ENCODE measurements at regions not wholly inside any gene's neighbourhood (a gene's known extent, or its start where the extent isn't known, plus 50 kb on each side); places are given as distances from the start of the nearest gene placed in this dataset.
"Not testable (repeated sequence)": the region's sequence is repeated elsewhere in the genome, so short reads cannot be mapped to it uniquely, and the experiment has no call there.

DNA sequence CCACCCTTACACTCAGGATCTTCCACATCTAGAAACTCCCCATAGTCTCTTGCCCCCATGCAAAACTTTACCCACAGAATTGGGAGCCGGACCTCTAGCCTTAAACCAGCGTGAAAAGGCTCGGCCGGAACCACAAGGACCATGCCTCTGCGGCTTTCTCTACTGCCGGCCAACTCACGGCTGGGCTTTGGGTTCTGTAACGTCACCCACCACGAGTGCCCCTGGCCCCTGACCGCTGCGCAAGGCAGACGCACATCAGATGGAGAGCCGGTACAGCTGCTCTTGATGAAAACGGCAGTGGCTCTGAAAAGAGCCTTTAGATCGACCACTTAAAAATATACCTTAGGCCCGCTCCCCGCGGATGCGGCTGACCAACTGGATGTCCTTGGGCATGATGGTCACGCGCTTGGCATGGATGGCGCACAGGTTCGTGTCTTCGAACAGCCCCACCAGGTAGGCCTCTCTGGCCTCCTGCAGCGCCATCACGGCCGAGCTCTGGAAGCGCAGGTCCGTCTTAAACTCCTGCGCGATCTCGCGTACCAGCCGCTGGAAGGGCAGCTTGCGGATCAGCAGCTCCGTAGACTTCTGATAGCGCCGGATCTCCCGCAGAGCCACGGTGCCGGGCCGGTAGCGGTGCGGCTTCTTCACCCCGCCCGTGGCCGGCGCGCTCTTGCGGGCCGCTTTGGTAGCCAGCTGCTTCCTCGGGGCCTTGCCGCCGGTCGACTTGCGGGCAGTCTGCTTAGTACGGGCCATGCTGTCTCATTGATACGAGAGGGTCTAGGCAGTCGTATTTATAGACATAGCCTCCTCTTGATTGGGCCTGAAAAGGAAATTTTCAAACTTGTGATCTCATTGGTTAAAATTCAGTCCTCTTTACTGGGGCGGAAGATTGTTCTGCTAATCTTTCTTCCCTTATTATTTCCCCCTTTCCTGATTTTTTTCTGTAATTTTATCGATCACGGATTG lies 66.3 kb downstream of the FAM72C start:
- DNase-seq (ENCODE audit: low spot score), result not testable (repeated sequence)

DNA sequence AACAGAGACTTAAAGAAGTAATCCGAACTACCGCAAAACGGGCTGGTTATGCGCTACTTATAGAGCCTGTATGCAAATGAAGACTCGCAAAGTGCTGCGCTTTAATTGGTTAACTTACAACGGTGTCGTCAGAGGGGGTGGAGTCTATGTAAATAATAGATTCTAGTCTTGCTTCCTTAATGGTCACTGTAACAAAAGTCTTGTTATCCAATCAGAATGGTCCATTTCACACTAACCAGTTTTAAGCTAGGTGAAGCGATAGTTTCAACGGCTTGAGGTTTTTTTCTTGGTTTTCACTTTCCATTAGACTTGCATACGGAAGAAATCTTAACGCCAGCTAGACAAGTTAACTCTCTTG lies 67.2 kb downstream of the FAM72C start:
- not testable (repeated sequence) for DNase-seq (ENCODE audit: low spot score)

DNA sequence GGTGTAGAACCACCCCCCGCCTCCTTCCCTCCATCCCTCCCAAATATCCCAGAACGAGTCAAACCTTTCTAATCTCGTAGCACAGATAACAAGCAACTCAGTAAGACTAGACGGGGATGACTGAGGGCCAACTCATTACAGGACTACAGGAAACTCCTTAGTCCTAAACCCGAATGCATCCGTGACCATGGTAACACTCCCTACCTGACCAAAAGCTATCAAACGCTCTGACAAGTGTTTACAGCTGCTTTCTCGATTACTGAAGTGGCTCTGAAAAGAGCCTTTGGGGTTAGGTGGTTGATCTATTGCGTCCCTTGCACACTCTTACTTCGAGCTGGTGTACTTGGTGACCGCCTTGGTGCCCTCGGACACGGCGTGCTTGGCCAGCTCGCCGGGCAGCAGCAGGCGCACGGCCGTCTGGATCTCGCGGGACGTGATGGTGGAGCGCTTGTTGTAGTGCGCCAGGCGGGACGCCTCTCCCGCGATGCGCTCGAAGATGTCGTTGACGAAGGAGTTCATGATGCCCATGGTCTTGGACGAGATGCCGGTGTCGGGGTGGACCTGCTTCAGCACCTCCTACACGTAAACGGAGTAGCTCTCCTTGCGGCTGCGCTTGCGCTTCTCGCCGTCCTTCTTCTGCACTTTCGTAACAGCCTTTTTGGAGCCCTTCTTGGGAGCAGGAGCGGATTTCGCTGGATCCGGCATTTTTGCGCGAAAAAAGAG lies 67.7 kb downstream of the FAM72C start:
- DNase-seq (ENCODE audit: low spot score), result not testable (repeated sequence)

DNA sequence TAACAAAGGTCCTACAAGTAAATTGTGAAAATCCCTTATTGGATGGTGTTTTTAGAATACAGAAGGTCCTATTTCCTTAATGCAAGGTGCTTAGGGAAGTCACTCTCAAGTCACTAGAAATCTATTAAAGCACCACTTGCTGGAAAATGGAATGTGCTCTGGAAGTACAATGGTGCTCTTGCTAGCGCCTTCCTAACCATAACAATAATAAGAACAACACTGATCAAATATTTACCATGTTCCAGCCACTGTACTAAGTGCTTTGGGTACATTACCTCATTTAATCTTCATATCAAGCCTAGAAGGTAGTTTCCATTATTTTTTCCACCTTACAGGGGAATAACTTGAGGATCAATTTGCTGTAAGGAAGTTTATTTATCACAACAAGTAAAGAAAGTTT lies 75.4 kb downstream of the FAM72C start:
- DNase-seq (ENCODE audit: low spot score), result not testable (repeated sequence)

DNA sequence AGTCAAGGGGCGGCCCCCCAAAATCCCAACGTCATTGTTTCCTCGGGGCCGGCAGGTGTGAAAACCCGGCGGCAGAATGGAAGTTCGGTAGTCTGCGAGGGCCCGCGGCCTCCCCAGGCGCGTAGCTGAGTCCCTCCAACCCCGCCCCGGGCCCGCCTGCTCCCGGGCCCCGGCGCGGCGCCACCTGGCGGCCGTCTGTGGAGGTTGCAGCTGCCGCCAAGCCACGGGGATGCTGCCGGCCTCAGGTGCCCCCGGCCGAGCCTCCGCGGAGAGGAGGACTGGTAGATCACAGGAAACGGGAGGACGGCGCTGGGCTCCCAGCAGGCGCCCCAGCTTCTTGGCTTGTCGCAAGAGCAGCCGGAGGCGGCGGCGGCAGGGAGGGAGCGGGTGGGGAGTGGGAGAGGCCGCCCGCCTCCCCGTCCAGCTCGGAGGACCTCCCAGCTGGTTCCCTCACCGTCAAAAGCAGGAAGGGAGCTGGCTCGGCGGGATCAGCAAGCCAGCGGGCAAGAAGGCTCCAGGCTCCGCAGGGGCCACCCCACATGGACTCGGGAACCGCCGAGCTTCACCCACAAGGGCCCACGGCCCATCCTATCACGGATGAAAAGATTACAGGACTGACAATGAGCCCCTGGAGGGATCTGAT lies 86.7 kb downstream of the FAM72C start:
- DNase-seq (ENCODE audit: low spot score), result peak; percentile 0

DNA sequence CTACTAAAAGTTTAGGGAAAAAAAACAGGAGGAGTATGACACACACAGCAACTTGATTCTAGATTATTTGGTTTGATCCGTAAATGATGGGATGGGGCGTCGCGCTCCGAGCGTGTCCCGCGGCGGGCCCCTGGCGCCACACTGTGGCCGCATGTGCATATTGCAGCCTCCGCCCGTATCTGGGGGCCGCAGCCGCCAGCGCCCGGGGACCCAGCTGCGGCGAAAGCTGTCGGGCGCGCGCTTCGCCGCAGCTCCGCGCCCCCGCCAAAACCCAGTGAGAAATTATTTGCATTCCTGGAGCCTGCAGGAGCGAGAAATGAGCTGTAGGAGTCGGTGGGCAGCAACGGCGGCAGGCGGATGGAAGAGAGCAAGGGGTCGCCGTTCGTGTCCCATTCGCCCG lies 87.3 kb downstream of the FAM72C start:
- DNase-seq (ENCODE audit: low spot score), result not testable (repeated sequence)

DNA sequence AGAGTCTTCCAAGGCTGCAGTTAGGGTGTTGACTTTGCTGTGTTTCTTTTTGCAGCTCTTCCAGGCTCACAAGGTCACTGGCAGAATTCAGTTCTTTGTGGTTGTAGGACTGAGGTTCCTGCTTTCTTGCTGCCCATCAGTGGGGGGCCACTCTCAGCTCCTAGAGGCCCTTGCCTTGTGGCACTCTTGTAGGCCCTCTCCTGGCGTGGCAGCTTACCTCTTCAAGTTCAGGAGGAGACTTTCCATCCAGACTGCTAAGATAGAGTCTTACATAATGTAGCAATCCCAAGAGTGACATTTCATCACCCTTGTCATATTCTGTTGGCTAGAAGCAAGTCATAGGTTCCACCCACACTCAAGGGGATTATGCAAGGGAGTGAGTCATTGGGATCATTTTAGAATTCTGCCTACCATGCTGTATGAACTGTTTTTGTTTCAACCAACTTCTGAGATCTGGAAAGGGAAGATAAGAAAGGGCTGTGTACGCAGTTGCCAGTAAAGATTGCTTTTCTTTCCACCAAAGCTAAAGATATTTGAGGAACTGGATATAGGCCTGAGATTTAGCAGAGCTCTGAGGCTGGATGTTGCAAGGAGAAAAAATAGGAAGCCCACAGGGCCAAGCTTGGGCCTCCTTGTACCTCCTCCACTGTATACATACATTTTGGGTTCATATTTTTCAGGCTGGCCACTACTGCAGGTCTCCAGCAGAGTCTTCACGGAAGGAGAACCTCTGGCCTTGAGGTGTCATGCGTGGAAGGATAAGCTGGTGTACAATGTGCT lies 91.8 kb downstream of the FAM72C start:
- not testable (repeated sequence) for DNase-seq (ENCODE audit: low spot score)

DNA sequence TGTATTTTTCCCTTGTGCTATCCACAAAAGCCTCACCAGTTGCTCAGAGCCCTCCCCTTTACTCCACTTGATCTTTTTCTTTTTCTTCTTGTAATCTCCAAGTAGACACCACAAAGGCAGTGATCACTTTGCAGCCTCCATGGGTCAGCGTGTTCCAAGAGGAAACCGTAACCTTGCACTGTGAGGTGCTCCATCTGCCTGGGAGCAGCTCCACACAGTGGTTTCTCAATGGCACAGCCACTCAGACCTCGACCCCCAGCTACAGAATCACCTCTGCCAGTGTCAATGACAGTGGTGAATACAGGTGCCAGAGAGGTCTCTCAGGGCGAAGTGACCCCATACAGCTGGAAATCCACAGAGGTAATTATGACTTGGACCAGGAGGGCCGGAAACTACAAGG lies 95.8 kb downstream of the FAM72C start:
- not testable (repeated sequence) for DNase-seq (ENCODE audit: low spot score)

DNA sequence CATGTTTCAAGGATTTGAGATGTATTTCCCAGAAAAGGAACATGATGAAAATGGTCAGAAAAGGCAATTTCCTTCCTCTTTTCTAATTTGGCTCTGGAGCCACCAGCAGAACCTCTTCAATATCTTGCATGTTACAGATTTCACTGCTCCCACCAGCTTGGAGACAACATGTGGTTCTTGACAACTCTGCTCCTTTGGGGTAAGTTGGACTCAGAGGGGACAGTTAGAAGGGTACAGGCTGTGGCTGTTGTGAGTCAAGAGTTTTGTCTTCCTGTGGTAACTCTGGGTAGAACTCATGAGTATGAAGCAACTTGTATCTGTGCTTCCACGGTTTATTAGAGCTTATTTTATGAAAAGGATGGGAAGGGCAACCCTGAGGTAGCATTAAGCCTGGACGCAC lies 97.2 kb downstream of the FAM72C start:
- DNase-seq (ENCODE audit: low spot score), result not testable (repeated sequence)

DNA sequence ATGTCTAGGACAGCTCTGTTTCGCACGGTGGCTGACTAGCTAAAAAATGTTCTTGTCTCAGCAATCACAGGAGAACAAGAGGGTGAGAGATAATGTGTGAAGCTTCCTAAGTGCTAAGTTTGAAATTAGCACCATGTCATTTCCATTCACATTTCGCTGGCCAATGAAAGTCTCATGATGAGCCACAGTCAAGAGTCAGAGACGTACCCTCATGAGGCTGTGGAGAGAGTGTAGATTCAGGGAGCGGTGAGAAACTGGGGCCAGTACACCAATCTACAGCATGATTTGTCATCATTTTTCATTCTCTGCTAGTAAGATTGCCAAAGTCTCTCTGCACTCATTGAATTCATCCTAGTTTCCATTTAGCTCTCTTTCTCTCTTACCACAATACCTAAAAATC lies 98.1 kb downstream of the FAM72C start:
- DNase-seq (ENCODE audit: low spot score), result not testable (repeated sequence)

DNA sequence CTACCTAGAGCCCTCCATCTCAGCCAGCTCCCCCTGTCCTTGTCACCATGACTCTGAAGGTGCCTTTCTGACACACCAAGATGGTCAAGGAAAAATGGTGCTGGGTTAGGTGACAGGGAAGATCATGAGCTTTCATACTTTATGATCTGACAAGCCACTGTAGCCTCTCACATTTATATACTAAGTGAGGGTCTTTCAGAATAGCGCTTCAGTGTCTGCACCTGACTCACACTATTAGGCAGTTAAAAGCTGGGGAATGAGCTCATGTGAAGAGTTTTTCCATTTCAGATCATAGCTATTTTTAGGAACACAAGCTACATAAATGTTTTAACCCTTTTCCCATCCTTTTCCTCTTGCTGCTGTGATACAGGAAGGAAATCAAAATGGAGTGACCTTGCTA lies 101.4 kb downstream of the FAM72C start:
- DNase-seq (ENCODE audit: low spot score), result not testable (repeated sequence)

DNA sequence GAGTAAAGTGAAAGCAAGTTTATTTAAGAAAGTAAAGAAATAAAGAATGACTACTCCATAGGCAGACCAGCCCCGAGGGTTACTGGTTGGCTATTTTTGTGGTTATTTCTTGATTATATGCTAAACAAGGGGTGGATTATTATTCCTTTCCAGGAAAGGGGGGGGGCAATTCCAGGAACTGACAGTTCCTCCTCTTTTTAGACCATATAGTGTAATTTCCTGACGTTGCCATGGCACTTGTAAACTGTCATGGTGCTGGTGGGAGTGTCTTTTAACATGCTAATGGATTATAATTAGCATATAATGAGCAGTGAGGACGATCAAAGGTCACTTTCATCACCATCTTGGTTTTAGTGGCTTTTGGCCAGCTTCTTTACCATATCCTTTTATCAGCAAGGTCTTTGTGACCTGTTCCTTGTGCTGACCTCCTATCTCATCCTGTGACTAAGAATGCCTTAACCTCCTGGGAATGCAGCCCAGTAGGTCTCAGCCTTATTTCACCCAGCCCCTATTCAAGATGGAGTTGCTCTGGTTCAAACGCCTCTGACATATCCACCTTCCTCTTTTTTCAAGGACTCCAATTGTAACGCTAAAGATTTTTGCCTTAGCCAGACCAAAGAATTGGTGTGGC lies 104.1 kb downstream of the FAM72C start:
- DNase-seq (ENCODE audit: low spot score), result not testable (repeated sequence)

DNA sequence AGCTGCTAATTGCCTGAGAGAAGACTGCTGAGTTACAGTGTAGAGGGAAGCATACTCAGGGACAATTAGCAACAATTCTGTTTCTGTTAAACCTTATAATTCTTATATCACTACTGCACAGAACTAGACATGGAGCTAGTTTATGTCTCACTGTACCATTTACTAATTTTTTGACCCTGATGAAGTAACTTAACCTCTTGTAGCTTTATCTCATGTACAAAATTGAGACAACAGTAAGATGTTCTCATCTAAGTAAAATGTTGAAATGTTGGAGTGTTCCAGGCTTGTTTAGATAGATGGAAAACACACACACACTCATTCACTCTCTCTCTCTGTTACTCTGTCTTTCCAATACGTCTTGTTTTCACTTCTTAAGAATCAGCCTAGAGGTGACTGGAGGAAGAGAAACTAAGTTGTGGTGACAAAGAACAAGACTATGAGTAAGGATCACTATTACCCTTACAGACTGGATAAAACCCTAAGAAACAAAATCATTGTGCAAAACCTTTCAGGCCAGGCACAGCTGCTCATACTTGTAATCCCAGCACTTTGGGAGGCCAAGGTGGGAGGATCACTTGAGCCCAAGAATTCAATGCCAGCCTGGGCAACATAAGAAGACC lies 107.8 kb downstream of the FAM72C start:
- not testable (repeated sequence) for DNase-seq (ENCODE audit: low spot score)

DNA sequence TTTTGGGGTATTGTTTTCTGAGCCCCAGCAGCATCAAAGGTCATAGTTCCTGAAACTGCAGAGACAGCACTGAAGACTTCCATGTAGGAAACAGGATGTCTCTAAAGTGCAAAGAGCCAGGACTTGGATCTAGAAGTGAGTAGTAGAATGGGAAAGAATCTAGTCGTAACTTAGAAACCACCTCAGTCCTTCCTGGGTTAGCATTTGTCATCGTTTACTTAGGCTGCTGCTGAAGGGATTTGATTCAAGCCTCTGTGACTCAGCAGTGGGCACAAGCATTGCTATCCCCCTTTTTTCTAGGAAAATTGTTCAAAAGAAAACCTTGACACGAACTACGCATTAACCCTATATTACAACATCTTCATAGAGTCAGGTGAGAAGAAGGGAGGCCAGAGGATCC lies 109.1 kb downstream of the FAM72C start:
- DNase-seq (ENCODE audit: low spot score), result not testable (repeated sequence)

DNA sequence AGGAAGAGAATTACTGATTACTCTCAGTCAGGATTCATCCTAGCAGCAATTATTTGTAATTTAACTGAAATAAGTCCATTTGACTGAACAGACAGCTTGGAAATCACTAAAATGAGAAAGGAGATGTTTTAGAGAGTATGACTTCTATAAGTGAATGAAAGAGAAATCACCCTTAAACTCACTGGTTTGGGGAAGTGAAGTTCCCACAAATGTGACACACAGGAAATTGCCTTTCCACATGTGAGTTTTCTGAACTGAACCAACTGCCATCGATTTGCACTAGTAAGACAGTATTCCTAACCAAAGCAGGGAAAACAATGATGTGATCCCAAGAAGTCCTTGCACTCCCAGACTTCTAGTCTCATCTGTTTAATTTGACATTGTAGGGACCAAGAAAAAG lies 110.5 kb downstream of the FAM72C start:
- not testable (repeated sequence) for DNase-seq (ENCODE audit: low spot score)

DNA sequence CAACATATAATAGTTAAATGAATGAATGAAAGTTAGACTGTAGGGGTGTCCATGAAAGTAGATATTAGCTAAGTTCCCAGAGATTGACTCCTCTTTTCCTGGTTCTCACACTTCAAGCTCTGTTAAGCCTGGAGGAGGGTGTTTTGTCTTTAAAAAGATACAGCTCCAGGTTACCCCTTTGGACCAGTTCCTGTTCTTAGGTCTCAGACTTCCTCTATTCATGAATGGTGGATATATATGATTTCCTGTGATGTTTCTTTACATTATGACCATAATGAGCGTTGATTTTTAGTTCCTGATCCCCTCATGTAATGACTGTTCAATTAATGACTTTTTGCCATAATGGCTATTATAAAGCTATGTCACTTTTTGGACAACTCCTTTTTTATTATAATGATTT lies 115.9 kb downstream of the FAM72C start:
- DNase-seq (ENCODE audit: low spot score), result not testable (repeated sequence)

DNA sequence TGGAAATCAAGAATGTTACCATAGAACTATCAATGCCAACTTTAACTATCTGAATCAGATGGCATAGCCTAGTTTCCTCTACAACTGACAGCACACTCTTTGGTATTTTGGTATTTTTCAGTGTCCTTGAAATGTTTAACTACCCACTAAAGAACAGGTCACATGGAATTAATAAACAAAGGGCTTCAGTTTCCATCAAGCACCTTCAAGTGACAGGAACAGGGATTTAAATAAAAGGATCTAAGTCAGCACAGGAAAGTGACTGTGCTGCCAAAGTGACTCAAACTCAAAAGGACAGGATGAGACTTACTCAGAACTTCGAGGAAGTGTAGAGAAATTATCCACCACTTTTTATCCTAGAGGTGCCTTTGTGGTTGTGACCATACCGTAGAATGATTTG lies 117.7 kb downstream of the FAM72C start:
- DNase-seq (ENCODE audit: low spot score), result not testable (repeated sequence)

DNA sequence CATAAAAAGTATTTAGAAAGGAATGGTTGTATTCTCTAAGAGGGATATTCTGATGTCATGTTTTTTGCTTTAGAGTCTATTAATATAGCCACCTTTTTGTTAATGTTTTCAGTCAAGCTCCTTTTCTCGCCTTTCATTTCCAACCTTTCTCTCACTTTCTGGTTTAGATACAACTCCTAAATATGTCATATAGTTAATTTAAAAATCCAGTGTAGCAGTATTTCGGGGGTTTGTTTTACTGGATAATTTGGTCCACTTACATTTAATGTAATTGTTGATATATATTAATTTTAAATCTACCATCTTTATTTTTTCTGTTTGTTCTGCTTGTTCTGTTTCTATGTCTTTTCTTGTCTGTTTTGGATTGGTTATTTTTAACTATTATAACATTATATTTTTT lies 121.1 kb downstream of the FAM72C start:
- not testable (repeated sequence) for DNase-seq (ENCODE audit: low spot score)

DNA sequence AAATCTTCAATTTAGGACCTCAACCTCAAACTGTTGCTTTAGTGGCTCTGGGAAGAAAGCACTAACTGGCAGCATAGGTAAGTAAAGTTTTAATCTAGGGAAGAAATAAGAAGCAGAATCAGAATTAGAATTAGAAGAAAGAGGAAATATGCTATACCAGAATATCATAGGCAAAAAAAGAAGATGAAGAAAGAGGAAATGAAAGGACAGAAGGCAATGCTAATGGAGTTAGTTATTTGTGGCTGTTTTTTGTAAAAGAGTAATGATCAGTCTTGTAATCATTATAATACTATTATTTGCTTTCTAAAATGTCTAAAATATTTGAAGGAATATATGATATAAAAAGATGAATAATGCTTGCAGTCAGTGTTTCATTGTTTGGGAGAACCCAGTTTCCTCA lies 122.9 kb downstream of the FAM72C start:
- DNase-seq (ENCODE audit: low spot score), result not testable (repeated sequence)

DNA sequence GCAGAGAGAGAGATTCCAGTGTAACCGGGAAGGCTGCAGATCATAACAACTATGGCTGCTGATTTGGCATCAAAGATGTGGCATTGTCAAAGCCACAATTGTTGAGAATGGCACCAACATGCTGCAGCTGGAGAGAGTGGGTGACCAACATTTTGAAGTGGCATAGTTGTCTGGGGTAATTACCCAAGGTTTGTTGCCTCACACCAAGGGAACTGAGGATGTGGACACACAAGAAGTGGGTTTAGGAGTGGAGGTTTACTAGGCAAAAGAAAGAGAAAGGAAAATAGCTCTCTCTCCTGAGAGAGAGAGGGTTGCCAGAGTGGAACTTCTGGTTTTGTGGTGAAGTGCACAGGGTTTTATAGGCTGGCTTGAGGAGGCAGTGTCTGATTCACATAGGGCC lies 126.6 kb downstream of the FAM72C start:
- not testable (repeated sequence) for DNase-seq (ENCODE audit: low spot score)

DNA sequence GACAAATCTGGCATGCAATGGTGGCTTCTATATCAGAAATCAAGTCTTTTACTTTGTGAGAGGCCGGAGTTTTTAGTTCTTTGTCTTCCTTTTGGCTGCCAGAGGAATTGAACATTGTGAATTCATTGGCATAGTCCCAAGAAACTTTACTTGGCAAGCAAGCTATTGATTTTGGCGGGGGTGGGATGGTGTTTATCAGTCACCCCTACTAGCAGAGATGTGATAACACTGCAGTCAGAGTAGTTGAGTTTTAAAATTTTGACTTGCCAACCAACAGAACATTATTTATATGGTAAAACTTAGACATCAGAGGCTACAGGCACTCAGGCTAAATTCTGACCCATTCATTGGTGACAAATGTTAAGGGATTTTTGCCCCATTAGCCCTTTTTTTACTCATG lies 129.7 kb downstream of the FAM72C start:
- not testable (repeated sequence) for DNase-seq (ENCODE audit: low spot score)

Data from SW480 (cell line).